Activated CD8-positive, alpha-beta memory T cell treated with anti-CD3 and anti-CD28 coated beads for 24 hours (primary cell): ENCODE measurements at regions not wholly inside any gene's neighbourhood (a gene's known extent, or its start where the extent isn't known, plus 50 kb on each side); places are given as distances from the start of the nearest gene placed in this dataset.

Experiments
- DNase-seq: peaks from one replicate; pipeline ENCODE4 v3.0.0-alpha.2; 2020

DNA sequence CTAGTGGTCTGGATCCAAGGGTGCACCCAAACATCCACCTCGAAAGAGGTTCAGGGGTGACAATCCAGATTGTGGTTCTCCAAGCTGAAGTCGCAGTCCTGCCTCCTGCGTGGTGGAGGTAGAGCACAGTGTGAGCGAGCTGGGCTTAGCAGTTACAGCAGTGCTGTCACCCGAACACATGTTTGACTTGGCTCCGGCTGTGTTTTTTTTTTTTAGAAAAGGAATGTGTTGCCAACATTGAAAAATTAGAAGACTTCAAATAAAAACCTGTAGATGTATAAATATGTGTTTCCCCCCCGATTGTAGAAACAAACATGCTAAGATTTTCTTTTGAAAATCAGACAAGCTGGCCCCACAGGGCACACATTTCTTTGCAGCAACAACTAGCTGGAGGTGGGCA lies 530.8 kb downstream of the SHQ1 start:
- no peak for DNase-seq

- no peak for DNase-seq
Measured at GRCh38 chr3:72316501-72317279, 531.6 kb downstream of the SHQ1 start.

- no peak for DNase-seq
Measured at GRCh38 chr3:72313308-72313707, 528.4 kb upstream of the PROK2 start.

- DNase-seq: no peak
Measured at GRCh38 chr3:72312339-72312738, 527.4 kb upstream of the PROK2 start.

- DNase-seq: no peak
Measured at GRCh38 chr3:72311425-72311824, 526.5 kb upstream of the PROK2 start.

GRCh38 chr3:72310419-72311380 lies 525.8 kb upstream of the PROK2 start:
- no peak for DNase-seq

DNA sequence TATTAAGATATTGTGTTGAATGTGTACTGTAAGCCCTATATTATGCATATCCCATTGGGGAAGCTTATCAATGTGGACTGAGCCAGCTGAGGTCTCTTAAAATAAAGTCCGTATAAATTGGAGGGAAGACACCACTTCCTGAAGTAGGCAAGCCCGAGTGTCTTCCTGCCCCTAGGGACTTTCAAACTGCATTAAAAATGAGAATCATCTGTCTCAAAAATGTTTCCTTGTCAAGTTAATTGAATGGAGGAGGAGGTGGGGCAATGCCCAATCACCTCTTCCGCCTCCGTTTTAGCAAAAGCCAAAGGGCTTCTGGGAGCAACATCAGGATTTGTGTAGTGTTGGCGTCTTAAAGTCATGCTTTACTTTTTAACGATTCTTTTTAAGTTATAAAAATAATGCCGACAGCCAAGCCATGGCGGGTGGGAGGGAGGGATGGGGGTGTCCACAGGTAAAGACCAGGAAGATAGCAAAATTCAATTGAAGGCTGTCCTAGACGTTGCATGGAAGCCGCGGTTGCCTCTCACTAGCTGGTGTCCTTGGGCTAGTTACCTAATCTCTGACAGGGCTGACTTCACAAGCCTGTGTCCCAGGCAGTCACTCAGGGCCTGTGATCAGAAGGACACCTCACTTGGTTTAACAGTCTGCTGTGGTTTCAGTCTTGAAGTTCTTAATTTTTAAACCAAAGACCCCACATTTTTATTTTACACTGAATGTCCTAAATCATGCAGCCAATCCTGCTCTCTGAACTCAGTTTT lies 524.9 kb upstream of the PROK2 start:
- no peak for DNase-seq

DNA sequence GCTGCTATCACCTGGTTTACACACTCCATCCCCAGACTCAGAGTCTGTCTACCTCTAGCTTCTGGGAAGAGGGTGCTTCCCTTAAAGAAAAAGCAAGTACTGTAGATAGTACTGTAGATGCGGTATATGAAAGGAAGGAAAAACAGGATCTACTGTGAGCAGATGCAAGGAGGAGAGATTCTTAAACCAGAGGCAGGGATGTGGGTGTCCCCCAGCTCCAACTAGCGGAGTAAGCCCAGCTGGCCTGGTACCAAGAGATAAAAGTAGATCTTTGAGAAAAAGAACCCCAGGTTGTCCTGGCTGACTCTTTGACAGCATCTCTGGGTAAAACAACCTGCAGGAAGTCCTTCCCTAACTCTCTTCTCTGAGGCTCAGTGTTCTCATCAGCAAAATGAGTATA lies 523.7 kb upstream of the PROK2 start:
- no peak for DNase-seq

- DNase-seq: no peak
Measured at GRCh38 chr3:72307438-72308115, 522.6 kb upstream of the PROK2 start.

- DNase-seq: no peak
Measured at GRCh38 chr3:72306800-72307341, 521.9 kb upstream of the PROK2 start.

DNA sequence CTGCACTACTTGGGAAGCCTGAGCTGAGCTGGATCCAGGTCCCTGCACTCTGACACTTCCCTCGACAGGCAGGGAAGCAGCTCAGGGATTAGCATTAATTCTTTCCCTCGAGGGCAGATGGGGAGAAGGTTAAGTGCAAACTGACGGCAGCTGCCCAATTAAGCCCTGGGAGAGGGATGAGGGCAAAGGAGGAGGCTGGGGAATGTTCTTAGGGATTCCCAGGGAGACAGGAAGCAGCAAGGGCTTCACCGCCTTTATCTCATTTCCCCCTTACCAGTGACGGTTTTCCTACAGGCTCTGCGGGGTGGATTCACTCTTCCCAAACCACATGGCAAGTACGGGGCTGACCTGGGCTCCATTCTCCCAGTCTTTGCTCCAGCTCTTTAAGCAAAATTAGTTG lies 519.0 kb upstream of the PROK2 start:
- no peak for DNase-seq

DNA sequence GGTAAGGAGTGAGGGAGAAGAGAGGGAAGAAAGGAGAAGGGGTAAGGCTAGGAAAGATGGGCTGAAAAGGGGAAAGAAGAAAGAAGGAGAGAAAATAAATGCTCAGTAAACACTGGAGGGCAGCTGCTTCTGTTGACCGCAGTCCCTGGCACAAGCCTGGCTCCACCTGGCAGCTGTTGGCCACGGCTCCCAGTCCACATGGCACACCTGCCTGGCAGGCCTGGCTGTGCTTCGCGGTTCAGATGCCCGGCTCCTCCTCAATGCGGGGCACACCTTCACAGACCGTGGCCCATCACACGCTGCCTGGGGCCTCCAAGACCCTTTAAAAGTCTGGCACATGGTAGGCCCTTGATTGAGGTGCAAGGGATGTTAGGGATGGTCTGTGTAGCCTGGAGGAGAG lies 516.8 kb upstream of the PROK2 start:
- no peak for DNase-seq

DNA sequence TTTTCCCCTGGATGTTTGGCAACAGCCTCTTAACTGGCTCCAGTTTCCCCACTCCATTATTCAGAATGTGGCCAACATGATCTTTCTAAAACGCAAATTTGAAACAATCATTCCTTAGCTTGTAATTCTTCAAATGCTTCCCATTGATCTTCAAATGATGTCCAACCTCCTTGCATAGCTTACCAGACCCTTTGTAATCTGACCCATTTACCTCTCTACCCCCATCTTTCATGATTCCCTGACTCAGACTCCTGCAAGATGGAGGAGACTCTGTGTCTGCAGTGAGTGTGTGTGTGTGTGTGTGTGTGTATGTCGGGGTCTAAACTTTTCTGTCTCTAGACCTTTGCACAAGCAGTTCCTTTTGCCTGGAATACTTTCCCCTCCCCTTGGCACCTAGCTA lies 515.7 kb upstream of the PROK2 start:
- DNase-seq: no peak

DNA sequence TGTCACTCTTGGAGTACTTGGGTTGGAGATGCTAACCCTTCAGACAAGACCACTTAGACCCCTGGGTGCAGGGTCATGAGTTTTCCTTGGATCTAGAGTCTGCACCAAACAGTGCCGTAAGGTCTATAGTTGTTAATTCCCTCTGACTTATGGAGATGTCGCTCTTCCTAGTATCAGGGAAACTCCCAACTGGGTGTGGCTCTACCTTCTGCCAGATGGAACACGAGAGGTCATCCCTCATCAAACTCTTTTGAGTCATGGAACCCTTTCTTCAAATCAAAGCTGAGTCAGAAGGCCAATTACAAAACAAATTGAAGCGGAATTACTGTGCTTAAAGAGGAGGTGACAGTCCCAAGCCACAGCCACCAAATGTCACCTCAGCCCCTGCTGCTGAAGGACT lies 514.9 kb upstream of the PROK2 start:
- DNase-seq: no peak

- DNase-seq: no peak
Measured at GRCh38 chr3:72299321-72299802, 514.4 kb upstream of the PROK2 start.

DNA sequence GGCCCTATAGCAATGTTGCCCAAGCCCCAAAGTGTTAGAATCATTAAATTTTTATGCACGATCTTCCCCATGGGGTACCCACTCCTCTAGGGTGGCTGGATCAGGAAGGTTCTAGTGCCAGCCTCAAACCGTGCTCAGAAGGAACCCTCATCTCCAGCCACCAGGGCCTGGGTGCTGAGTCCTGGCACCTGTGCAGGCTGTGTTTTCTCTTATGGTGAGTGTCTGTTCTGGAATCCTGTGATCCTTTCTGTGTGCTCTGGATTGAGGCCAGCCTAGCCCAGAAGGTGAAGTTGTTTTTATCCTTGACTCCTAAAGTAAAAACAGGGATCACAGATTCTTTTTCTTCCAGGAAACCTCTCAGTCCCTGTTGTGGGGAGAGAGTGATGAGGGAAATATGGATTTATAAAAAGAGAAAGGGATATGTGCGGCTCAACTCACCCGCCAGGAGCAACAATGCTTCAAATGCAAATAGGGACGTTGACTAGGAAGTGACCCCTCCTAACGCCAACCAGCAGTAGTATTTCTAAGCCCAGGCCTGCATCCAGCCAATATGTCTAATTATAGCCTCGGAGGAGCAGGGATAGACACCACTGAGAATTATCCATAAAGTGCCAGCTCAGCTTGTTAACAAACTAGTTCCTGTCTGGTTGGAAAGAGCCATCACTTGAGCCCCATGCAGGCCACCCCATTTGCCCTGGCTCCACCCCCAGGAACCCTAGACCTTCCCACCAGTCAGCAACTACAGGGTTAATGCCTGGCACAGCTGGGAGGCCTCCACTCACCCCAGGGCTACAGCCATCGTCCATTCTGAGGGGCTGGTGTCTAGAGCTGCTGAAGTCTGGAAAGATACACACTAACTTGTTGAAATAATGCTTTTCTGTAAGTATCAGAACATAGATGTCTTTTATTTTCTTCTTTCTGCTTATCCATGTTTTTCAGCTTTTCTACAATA lies 513.5 kb upstream of the PROK2 start:
- DNase-seq: no peak

DNA sequence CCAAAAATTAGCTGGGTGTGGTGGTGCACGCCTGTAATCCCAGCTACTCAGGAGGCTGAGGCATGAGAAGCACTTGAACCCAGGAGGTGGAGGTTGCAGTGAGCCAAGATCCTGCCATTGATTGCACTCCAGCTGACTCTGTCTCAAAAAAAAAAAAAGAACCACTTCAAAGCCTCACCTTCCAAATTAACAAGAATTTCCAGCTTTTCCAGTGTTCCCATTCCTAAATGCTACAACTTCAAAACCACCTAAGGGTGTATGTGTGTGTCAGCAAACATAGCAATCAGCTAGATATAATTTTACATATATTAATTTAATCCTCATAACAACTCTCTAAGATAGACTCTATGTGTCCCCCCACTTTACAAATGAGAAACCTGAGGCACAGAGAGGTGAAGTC lies 512.5 kb upstream of the PROK2 start:
- DNase-seq: no peak

DNA sequence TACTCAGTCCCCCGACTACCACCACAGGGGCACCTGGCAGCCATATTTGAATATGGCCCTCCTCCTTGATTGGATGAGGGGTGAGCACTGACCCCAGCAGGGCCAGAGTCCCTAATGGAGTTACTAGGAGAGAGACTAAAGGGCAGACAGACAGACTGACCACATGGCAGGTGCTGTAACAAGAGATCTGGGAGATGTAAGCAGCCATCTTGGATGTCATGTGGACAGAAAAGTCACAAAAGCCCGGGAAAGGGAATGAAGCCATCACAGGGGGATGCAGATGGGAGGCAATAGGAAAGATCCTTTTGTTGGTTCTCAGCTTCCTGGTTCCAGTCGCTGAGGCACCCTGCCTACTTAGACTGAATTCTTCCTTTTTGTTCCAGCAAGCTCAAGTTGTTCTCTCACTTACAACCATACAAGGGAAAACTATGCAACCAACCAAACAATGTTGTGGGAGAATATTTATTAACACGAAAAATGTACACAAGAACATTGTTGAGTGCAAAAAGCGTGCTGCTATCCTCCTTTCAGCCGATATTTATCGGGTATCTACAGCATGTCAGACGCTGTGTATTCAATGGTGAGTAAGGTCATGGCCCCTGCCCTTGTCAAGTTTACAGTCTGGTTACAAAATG lies 511.6 kb upstream of the PROK2 start:
- no peak for DNase-seq

GRCh38 chr3:72295962-72296450 lies 511.1 kb upstream of the PROK2 start:
- DNase-seq: no peak

GRCh38 chr3:72295276-72295961 lies 510.5 kb upstream of the PROK2 start:
- no peak for DNase-seq
